COLO668 (cell line): ENCODE measurements at regions not wholly inside any gene's neighbourhood (a gene's known extent, or its start where the extent isn't known, plus 50 kb on each side); places are given as distances from the start of the nearest gene placed in this dataset.

Experiments used
- DNase-seq: peaks from one replicate; lab custom pipeline; 2025; ENCODE audit not compliant: unreplicated experiment; lab: John Stamatoyannopoulos, UW

DNA sequence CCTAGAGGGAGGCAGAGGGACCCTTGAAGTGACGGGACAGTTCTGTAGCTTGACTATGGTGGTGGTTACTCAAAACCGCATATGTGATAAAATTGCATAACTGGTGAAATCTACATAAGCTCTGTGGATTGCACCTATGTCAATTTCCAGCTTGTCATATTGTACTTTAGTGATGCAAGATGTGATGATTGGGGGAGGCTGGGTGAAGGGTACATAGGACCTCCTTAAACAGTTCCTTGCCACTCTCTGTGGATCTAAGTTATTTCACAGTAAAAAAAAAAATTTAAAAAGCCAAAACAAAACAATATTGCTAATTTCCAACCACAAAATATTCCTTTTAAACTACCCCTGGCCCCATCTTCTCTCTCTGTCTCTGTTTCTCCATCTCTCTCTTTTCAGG, 472.6 kb upstream of the SULF2 start:
- no peak for DNase-seq

DNA sequence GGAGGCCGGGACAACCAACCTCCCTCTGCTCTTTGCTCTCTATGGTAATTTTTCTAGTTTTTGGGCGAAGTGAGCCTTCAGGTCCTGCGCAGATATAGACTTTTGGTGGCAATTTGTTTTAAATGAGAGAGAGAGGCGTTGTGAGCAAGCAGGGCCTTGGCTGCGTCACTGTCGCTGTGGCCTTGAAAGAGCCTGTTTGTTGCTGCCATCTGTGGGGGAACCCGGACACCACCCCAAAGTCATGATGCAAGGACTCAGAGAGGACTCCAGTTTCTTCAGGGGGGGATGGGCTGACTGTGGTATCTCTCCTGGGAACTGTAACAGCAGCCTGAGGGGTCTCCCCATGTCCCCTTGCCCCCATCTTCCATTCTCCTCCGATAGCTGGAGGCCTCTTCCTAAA, 462.7 kb upstream of the SULF2 start:
- DNase-seq = no peak

DNA sequence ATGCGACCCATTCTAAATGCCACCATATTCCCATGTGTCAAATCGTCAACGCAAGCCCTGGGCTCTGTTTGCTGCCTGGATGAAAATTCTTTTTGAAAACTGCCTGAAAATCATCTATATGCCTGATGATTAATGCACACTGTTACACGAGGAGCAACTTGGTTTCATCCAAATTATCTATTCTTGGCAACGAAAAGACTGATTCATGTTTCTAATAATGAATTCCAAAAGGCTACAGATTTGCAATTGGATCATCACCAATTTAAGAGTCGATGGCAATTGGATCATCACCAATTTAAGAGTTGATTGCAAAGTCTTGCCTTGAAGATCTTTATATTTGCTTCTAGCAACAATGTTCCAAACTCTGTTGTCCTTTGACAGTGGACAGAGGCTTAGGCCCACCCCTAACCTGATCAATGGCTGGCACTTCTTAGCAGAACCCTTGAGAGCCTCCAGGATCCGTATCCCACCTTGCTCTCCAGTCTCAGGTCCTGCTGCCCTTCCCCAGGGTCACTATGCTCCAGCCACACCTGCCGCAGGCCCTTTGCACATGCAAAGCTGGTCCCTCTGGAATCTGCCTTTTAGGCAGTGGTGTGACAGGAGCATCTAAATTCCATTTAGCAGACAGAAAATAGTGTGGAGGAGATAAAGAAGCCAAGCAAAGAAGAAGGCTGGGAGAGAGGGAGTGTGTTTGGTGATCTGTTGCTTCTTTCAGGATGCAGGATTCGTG, 460.9 kb upstream of the SULF2 start:
- DNase-seq = no peak

DNA sequence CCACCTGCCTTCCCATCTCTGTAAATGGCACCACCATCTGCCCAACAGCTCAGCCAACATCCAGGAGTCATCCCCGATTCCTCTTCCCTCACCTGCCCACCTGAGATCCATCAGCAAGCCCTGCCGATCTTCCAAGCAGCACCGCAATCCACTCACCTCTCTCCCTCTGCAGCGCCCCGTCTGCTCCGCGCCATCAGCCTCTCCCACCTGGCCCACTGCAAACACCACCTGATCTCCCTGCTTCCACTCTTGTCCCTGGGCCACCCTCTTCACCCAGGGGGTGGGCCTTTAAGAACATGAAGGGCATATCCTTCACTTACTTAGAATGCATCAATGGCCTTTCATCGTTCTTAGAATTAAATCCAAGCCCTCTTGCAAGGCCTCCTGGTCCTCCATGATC, 457.3 kb upstream of the SULF2 start:
- no peak for DNase-seq

DNA sequence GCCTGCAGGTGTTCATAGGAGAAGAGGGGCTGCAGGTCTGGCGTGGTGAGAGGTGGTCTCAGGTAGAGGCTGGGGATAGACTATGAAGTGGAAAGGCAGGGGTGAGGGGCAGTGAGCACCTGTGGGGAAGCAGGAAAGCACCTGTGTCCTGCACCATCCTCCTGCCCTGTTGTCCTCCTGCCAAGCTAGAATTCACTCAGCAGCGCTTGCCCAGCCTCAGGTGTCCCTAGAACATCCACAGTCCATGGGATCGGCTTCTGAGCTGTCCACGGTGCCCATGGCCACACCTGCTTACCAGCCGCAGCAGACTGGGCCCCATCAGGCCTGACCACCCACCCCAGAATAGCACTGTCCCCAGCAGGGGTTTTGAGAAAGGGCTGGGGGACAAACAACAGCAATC, 456.2 kb upstream of the SULF2 start:
- DNase-seq = no peak

DNA sequence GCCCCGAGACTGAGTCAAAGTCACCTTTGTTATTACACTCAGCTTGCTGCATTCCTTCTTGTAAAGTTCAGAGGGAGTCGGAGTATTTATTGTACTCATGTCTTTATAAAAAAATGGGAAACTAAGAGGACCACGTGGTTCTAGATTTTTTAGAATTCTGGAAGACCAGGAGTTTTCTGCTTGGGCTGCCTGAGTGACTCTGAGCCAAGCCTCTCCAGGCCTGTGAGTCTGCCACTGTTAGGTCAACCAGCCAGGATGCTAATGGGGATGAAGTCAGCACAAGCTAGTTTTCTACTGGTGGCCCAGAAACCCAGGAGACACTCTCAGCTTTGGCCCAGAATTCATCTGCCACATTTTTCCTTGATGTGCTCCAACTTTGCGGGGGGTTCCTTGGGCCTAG, 453.5 kb upstream of the SULF2 start:
- no peak for DNase-seq

DNA sequence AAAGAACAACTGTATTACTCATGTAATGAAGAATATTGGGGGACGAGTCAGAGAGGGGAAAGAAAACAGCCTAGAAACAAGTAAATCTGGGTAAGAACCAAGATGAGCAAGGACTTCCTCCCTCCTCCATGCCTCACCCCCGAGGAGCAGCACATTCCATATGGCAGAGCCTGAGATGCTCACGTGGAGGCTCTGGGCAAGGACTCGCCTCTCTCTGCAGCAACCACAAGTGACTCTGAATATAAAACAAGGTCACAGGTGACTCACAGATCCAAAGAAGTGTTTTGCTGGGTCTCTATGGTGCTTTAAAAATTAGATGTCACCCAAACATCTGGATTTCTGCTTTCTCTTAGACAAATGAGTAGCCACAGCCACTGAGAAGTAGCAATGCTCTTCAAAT, 453.0 kb upstream of the SULF2 start:
- no peak for DNase-seq

DNA sequence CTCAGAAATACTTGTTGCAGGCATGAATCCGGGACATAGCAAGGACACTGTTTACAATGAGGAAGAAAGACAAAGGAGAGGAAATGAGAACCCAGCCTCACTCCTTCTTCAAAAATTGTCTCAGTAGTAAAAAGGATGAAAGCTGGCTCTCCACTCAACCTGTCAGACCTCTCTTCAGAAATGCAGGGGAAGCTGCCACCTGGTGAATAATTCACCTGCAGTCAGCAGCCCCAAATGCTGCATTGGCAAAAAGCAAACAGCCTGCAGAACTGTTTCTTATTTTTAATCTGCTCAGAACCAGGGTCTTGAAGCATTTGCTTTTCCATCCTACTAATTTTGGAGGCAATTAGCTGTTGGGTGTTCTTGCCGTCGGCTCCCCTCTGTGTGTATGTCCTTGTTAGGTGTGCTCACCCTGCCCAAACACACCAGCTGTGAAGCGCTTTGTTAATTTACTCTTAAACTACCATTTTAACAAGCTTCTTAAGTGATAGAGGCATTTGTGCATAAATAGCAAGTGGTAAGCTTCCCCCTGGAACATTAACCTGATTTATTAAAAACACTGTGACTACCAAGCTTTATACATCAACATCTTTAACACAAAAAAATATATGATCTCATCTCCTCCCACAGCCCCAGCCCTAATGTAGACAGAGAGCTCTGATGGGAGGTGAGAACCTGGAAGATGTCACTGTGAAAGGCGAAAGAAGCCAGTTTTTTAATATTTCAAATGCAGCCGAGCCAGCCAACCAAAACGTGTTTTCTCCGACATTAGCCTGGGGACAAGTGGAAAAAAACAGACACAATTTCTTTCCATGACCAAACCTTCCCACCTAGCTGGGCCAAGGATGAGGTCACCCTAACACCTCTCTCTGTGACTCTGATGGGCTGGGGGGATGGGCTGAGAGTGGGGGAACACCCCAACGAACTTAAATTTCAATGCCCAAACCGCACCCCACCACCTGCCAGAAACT, 451.0 kb upstream of the SULF2 start:
- no peak for DNase-seq

DNA sequence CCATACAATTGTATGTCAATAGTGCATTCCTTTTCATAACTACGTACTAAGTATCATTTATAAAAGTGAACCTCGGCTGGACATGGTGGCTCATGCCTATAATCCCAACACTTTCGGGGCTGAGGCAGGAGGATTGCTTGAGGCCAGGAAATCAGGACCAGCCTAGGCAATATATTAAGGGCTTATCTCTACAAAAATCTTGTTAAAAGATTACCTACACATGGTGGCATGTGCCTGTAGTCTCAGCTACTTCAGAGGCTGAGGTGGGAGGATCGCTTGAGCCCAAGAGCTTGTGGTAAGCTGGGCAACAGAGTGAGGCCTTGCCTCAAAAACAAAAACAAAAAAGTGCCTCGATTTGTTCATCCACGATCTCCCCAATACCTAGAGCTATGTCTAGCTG, 449.7 kb upstream of the SULF2 start:
- no peak for DNase-seq

DNA sequence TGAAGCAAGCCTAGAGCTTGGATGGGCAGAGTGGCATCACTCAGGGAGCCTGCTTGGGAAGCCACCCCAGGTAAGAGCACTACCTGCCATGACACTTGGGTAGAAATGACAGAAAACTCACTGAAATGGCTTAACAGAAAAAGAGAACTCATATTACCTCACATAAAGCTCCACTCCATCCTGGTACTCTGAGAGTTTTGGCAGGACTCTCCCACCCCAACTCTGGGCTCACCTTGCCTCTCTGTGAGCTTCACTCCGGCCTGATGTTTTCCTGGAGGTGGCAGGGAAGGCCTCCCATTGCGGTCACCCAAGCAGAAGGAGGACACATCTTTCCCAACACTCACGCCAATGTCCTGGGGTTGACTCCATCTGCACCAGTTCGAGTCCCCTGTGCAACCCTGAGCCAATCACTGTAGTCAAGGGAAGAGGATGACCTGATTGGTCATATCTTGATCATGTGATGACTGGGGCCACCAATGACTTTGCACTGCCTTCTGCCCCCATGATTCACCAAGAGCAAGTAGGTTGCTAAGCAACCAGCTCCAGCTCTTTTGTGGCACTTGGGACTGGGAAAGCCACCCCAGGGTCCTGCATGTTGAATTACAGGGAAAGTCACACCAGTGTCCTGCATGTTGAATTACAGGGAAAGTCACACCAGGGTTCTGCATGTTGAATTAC, 446.1 kb upstream of the SULF2 start:
- DNase-seq = no peak

DNA sequence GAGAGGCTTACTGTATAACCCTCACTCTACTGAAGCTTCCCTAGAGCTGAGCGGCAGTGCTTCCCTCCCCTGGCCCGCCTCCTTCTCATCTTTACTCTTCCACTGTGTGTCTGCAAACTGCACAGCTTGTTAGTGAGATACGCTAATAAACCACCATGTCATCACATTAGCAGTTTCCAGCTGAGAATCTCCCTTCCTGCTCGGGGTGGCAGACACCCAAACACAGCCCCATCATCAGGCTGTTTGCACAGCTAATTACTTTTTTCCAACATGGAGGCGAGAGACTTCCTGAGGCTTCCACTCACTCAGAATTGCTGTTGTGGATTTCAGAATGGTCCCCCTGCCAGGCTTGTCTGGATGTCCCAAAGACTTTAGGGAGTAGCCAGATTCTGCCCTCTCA, 444.9 kb upstream of the SULF2 start:
- DNase-seq = no peak

DNA sequence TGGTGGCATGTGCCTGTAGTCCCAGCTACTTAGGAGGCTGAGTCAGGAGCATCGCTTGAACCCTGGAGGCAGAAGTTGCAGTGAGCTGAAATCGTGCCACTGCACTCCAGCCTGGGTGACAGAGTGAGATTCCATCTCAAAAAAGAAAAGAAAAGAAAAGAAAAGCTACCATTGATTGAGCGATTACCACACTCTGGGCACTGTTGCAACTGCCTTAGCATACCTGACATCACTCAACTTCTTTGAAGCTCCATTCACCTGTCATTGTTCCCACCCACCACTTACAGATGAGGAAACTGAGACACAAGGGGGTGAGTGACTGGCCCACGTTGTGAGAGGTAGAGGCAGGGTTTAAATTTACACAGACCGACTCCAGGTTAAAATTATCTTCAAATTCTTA, 442.1 kb upstream of the SULF2 start:
- no peak for DNase-seq

DNA sequence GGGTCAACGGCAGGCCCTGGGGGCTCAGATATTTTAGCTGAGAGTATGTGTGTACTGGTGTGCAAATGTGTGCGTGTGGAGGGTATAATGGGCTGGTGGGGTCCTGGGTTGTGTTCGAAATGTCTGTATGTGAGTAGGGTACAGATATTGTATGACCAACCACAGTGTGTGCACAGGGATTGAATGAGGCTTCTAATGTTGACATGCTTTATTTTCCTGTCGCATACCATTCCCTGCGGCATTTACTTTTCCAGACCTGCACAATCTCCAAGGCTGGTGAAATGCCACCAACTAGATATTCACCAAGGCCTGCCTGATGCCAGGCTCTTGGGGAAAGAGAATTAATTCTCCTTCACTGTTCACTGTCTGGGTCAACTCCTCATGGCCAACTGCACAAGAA, 441.4 kb upstream of the SULF2 start:
- DNase-seq = no peak

DNA sequence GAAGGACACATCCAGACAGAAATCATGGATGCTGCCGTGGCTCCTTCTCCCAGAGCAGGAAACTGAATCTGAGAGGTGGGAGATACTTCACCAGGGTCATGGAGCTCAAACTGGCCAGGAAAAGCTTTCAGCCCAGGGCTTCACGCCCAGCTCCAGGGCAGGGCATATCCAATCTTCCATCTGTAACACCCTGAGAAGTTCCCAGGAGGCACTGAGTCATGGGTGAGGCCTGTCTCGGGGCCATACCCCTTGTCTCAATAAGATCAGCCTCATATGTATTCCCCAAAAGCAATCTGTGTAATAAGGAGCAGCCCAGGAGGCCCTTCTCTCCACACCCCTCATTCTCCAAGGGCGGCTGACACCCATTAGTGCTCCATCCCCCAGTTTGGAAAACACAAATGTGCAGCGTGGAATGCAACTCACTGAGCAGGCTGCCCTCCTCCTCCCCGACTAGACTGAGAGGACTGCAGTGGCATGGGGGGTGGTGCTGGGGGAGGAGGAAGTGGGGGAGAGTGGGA, 439.3 kb upstream of the SULF2 start:
- no peak for DNase-seq

DNA sequence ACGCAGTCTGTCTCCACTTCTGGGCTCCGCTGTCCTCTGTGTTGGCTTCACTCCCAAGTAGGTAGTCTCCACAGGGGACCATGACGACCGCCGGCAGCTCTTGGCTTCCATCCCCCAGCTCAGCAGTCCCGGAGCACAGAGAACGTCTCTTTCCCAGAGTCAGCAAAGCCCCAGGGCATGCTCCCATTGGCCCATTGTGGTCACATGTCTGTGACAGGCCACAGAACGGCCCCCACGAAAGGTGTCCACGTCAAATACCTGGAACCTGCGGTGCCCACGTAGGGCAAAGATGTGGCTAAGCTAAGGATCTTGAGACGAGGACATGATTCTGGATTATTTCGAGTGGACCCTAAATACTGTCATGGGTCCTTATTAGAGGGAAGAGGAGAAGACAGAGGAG, 438.4 kb upstream of the SULF2 start:
- DNase-seq = no peak

DNA sequence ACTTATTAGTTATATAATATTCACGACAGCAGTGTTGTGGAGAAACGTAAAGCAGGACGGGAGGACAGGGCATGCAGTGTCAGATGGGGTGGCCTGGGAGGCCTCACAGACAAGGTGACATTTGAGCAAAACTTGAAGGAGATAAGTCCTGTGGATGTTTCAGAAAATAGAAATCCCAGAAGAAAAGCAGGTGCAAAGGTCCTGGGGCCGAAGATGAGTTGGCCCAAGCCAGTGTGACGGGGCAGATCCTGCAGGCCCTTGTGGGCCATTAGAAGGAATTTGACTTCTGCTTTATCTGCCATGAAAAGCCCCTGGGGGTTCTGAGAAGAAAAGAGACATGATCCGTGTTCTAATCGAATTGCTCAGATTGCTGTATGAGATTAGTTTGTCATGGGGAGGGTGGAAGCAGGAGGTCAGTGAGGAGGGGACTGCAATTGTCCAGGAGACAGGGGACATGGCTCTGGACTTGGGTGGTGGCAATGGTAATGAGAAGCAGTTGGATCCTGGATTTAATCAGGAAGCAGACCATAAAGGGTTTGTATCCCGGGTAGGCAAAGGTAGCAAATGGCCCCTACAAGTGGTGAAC, 437.4 kb upstream of the SULF2 start:
- DNase-seq = no peak

DNA sequence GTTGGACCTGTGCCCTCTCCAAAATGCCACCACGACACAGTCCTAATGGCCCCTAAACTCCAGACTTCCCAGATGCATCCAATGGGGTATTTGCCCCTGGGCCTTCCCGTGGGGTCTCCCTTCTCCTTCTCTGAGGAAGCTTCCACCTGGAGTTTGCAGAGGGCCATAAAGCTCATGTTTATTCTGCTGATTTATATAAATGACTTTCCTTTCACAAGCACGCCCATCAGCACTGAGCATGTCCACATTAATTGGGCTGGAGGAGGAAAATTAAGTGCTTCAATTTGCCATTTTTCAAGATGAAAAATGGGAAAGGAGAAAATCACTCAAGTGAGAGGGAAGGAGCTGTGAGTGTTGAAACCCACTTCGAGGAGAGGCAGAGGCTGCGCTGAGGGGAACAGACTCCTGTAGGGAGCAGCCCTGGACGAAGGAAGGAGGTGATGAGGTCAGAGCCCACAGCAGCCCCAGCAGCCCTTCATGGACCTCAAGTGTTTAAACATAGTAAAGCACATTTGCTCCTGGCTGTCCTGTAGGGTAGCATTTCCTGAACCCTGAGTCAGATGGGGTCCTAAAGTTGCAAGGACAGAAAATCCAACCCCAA, 434.9 kb upstream of the SULF2 start:
- no peak for DNase-seq

DNA sequence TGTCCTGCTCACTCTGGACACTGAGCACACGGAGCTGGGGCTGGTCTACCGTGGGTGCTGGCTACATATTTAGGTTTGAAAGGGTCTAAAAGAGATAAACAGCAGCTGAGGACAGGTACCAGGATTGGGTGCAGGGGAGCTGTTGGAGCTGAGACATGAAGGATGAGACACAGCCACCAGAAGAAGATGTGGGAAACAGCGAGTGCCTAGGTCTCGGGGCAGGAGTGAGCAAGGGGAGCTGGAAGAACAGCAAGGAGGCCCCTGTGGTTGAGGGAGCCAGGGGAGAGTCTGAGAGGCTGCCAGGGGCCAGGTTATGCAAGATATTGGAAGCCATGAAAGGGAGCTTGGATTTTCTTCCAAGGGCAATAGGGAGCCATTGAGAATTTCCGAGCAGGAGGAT, 434.0 kb upstream of the SULF2 start:
- DNase-seq = no peak

DNA sequence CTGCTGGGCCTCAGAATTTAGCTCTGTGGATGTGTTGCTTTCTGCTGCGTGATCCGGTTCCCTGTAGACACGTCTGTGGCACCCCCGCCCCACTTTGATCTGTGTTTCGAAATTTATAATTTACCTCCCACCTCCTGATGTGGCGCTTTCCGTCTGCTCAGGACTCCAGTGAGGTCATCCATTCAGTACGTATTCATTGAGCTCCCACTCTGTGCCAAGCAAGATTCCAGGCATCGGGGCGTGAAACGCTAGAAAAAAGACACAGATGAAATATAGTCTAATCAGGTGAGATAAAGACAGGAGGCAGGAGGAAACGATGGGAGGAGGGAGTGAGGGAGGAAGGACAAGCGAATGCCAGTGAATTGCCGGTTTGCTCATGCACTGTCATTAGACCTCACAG, 431.9 kb upstream of the SULF2 start:
- DNase-seq = no peak

DNA sequence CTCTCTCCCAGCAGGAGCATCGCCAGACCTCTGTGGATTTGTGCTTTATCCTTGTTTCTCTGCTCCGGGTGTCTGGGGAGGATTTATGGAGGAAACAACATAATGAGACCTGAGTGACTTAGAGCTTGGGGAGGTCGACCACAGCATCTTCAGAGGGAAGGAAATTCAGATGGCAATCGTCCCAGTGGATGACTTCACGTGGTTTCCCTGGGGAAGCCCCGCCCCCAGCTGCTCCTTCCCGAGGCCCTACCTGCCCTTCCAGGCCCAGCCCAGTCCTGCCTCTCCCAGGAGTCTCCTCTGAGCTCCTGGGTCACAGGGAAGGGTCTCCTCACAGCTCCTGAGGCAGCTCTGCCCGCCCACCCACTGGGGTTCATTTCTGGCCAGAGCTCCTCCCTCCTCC, 430.3 kb upstream of the SULF2 start:
- DNase-seq = no peak

DNA sequence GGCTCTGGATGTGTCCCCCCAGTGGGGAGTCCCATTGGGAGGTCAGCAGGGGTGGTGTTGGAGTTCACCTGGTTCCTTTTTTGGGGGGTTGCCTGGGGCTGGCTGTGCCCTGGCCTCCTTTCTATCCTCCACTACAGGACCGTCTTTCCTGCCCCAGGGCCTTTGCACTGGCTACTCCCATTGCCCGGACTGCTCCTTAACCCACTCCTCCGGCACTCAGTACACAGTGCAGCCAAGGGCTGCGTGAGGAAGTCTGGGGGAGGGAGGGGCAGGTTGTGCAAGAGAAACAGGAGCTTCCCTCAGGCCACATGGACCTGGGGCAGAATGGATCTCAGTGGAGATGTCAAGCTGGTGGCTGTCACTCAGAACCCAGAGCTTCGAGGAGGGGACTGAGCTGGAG, 429.3 kb upstream of the SULF2 start:
- DNase-seq = no peak
